ENCODE measurements at regions not wholly inside any gene's neighbourhood (a gene's known extent, or its start where the extent isn't known, plus 50 kb on each side); places are given as distances from the start of the nearest gene placed in this dataset.

DNA sequence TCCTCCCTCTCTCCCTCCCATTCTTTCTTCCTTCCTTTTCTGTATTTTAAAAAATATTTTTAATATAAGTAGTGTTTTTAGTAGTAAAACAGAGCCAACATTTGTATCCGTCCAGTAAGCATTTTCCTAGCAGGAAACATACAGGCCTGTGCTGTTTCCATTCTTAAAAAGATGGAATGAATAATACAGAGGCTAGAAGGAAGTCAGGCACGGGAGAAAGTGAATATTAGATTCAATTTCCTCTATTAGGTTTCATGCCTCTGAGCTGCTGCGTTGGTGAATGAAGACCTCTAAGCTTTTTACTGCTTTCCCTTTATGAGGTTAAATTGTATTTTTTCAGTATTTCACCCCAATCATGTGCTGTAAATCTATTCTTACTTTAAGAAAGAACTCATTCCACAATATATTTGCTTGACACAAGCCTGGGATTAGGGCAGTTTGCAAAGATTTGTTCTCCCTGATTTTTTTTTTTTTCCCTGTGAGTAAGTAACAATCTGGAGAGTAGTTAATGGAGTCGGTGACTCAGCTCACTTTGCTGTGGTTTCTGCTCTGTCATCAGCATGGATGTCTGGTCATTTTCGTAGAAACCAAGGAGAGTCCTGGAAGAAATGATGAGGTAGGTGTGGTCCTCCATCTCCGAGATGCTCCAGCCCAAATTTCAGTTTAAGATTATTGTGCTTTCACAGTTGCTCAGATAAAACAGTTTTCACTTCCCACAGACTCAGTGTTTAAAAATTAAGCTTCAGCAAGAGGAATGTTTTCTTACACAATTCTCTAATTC, 76.1 kb upstream of the PITRM1 start:
- DNase-seq: peak; percentile 22

DNA sequence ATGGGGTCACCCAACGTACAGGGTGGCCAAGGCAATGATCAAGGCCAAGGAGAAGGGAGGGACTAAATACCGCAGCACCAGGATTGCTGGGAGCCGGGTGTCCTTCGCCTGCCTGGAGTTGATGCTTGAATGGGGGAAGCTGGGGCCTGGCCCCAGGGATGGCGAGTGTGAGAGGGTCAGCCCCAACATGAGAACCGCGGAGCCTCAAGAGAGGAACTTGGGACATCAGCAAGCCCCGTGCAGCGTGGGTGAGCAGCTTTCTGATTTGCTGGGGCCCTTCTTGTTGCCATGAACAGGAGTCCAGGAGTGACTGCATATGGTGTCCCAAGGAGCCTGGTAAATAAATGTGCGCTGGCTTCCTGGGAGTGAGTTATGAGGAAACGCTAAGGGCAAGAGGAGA, 72.8 kb upstream of the PITRM1 start:
- no peak for DNase-seq

DNA sequence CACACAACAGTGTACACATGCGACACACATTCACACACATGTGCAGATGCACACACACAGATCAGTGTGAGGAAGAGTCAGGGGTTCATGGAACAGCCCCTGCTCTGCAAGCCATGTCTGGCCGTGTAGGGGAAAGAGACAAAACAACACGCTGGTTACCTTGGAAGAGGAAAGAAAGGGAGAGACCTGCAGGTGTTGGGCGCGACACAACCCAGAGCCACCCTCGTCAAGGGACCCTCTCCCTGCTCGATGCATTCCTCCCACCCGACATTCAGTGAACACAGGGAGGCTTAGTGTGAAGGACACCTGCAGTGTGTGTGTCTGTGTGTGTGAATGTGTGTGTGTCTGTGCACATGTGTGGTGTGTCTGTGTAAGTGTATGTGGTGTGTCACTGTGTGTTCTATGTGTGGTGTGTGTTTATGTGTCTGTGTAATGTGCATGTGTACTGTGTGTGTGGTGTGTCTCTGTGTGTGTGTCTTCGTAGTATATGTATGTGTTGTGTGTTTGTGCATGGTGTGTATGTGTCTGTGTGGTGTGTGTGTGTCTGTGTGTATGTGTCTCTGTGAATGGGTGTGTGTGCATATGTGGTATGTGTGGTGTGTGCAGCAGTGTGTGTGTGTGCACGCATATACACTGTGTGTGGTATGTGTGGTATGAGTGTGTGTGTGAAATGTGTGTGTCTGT, 69.5 kb upstream of the PITRM1 start:
- no peak for DNase-seq

DNA sequence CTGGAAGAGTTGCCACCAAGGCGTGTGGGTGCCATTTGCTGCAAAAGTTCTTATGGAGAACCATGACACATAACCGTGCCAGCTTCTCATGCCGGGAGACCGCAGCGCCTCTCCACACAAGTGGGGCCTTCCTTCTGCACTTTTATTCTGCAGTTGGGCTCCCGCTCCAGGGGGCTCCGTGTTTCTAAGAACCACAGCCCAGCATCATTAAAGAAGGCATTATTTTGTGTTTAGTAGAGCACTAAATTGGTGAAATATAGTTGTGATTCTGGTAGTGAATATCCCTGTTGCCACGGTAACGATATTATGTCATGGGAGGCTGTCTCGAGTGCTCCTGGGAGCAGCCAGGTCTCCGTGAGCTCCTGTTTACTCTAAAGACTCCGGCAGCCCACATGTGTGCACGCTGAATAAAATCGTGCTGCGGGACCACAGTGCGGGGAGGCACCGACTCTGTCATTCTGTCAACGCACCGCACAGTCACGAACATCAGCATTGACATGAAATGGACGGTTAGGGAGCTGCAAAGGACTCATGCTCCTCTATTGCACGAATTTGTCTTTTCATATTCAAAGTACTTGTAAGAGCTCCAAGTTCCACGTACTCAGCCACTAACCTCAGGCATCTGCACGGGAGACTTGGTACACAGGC, 68.8 kb upstream of the PITRM1 start:
- no peak for DNase-seq

DNA sequence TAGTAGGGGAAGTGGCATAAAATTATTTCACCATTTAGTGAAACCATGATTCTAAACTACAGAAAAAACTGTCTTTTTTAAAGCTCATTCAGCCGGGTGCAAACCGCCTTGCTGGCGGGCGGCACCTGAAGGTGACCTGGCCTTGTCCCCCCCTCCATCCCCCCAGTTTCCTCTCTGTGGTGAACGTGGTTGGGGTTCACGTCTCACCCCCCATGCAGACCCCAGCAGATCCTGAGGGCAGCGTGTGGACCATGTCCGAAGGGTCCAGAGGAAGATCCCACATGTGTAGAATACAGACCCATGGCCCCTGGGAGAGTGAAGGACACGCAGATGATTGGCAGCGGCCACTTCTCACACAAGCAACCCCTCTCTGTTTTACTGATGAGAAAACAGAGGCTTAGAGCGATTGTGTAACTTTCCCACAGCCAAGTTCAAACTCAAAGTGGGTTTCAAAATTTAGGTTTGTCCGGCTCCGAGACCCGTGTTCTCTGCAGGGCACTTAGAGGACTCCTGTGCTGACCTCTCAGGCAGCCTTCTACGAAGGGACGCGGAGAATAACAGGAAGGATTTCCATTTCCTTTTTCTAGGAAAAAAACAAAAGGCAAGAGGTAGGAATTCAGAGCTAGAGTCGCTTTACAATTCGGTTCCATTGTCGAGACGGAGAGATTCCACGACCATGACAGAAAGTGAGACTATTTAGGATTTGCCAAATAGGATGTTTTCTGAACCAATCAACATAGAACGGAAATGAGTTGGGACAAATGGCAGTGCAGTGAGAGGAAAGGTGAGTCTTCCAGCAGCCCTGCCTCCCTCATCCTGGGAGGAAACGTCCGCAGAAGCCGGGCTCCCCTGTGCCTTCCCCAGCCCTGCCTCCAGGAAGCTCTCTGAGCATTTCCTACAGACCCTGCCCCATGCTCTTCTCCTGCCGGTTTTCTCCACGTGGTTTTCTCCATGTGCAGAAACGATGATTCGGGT, 67.6 kb upstream of the PITRM1 start:
- DNase-seq: no peak

DNA sequence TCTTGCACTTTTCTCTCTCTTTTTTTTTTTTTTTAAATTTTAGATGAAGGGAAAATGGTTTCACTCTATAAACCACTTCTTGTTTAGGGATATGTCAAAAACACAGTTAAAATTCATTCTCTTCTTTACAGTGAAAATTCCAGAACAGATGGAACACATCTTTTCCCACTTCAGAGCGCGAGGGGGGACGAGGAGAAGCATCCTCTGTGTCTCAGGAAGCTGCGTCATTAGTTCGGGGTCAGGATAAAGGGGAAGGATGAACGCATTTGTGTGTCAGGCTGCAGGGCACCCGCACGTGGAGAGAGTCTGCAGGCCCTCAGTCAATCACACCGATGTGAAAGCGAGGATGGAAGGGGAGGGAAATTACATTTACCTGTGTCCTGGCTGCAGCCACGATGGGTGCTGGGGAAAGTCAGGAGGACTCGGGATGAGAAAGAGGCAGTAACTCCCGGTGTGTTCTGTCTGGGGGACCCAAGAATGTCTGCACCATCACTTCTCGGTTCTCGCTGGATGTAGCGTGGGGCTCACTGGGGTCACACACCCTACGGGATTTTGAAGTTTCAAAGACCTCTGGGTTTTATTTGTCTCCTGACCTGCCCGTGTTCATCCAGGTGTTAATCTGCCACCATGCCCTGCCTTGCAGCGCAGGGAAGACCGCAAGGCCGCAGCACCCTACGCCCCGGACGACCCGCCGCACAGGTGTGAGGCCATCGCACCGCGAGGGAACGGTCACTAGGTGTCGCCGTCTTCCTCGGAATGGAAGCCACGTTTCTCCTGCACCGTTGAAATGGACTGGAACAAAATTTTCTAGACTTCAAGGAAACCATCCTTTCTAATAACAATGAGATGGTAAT, 66.7 kb upstream of the PITRM1 start:
- DNase-seq: peak; percentile 60

DNA sequence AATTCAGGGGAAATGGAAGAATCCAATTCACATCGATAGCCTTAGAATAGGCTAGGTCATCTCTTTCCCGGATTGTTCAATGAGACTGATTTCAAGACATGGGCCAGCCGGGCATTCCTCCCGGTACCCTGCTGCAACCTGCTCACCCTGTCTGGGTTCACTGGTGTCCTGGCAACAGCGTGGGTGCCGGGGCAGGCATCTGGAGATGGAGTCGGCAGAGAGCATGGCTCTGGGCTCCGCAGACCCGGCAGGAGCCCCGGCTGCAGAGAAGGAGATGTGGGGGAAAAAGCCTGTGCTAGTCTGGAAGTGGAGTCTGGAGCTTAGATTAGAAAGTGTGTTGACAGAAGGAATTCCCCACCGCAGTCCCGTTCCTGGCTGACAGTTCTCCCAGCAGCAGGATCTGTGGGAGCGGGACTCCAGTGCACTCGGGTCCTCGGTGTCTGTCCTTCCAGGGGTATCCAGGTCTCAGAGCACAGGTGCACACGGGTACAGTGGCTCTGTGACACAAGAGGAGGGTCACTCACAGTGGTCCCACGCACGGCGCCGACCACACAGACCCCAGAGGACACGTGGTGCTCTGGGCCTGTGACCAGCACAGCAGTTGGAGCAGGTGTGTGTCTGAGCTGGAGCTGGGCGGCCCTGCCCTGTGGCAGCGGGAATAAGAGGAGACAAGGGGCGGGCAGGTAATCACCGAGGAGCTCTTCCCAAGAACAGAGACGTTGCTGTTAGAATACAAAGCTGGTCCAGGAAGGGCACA, 65.7 kb upstream of the PITRM1 start:
- DNase-seq: no peak

DNA sequence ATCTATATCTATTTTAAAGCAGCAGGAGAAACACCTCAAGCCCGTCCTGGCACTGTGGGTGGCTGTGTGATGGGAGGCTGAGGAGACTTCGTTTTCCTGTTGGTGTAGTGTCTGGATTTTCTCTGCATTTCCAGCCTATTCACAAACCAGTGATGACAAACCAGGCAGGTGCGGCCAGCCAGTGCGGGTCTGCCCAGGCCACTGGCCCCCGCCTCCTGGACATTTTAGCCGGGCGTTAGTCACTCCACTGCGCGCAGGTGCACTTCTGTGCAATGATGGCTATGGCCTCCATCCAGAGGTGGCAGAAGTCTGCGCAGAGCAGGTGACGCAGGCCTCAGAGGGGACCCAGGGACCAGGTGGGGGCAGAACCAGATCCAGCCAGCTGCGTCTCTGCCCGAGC, 64.9 kb upstream of the PITRM1 start:
- no peak for DNase-seq

DNA sequence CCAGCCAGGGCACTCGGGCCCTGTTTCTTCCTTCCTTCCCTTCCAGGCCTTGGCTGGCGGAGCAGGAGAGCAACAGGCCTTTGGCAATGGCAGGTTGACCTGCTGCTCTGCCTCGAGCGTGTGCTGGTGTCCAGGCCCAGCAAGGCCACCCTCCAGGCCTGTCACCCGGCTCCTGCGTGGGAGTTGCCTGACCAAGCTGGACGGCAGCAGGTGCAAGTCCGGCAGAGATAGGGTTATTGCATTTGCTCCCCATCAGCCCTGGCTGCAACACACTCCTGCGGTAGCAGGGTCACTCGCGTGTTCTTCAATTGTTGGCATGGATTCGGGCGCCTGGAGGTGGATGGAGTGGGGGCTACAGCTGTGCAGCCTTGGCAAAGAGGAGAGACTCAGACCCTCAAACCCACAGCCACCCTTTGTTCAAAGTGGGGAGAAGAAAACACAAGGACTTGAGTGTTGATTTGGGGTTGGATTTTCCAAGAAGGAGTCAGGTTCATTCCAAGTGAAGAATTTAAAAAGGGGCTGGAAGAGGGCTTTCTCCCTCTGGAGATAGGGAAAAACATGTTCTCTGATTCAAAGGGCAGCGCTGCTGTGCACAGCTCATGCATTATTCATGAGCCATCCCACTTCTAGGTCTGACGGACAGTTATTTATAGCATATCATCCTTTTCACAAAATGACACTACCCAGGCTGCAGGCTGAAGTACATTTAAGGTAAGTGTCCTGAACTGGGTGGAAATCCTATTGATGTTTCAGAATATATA, 64.2 kb upstream of the PITRM1 start:
- DNase-seq: no peak

DNA sequence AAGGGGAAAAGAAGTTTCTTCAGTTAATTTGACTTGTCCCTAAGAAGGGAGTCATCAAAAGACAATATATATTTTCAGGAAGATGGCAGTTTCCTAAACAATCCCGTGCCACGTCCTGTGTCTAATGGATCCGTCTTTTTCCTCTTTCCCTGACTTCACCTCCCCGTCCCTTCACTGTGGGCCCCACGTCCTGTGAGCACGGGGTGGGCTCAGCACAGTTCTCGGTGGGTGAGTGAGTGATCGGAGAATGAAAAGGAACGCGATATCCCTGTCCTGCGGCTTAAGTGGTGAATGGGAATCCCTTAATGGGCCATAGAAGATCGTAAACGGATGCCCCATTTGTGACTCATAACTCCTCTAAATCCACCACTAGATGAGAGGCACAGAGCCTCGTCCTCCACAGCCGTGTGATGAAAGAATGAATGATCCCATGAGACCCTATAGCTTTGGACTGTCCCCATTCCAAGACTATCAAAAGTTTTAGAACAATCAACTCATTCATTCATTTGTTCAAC, 63.5 kb upstream of the PITRM1 start:
- no peak for DNase-seq

DNA sequence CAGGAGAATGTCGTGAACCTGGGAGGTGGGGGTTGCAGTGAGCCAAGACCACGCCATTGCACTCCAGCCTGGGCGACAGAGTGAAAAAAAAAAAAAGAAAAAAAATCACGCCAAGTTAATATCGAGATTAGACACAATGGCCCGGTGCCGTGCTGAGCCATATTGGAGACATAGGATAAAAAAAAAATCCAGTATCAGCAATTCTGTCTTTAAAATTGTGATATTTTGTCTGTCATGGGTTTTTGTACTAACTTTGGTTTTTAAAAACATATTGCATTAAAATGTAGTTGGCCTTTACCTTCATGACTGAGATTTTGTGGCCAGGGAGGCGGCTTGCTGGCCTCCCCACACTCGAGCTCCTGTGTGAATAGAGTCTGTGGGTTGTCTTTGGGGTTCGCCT, 62.8 kb upstream of the PITRM1 start:
- no peak for DNase-seq

DNA sequence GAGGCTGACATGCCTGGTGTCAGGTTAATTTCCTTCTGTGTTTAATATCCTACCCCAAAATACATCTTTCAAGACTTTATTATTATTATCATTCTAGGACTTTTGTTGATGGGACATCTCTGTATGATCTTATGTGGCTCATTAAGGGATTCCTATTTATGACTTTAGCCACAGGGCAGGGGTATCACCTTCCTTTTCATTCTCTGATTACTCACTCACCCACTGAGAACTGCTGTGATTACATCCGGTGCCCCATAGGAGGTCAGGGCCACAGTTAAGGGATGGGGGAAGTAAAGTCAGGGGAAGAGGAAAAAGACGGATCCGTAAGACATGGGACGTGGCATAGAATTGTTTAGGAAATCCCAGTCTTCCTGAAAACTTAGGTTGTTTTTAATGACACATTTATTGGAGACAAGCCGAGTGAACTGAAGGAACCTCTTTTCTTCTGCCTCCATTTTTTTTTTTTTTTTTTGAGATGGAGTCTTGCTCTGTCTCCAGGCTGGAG, 61.0 kb upstream of the PITRM1 start:
- no peak for DNase-seq

DNA sequence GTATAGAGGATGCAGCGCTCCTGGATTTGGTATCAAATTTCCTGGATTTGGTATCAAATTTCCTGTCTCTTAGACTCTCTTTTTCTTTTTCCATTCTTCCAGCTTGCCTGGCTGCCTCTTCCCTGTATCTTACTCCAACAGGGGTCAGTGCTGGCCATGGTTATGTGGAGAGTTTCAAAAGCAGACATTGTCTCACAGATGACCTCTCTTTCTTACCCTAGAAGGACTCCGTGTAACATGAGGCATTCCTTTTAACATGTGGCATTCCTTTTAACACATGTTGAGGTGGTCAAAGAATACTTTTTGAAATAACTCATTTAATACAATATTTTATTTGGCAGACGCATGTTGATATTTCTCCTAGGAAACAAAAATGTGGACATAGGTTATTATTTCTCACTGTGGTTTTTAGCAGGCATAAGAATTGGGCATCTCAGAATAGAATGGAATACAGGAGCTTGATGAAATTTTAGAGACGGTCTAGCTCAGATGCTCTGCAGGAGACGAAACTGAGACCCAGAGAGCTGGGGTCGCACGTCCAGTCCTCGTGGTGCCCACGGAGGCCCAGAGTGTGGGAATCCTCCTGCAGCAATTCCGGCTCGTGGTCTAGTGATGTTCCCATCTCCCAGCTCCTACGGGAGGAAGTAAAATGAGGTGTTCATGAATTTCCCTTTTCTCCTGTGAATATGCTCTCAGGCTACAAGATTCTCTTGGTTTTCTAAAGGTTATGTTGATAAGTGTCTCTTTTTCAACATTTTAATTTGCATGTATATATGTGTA, 59.6 kb upstream of the PITRM1 start:
- DNase-seq: no peak

DNA sequence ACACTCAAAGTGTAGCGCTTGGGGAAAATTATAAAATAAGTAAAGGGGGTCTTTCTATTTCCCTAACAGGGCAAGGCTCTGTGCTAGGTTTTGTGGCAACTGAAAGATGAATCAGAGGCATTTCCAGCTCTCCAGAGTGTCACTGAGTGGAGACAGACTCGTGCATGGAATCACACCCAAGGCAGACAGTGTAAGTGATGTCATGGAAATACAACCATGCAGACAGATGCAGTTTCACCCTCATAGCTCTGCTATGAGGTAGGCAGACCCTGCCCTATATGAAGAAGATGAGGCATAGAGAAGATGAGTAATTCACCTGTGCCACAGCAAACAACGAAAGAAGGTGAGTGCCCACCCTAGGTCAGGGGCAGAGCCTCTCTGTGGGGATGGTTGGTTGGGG, 57.2 kb upstream of the PITRM1 start:
- no peak for DNase-seq

DNA sequence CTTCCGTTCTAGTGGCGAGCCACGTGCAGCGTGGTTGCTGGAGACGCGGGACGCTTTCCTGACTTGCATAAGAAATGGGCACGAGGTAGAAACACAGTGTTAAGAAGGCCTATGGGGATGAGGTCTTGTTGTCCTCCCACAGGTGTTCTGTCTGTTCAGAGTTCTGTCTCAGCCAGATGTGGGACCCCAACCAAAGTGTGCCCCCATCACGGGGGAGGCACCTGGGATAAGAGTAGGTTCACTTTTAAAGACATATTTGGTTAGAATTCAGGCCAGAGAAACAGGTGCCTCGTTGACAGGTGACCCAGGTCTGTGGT, 56.0 kb upstream of the PITRM1 start:
- no peak for DNase-seq

DNA sequence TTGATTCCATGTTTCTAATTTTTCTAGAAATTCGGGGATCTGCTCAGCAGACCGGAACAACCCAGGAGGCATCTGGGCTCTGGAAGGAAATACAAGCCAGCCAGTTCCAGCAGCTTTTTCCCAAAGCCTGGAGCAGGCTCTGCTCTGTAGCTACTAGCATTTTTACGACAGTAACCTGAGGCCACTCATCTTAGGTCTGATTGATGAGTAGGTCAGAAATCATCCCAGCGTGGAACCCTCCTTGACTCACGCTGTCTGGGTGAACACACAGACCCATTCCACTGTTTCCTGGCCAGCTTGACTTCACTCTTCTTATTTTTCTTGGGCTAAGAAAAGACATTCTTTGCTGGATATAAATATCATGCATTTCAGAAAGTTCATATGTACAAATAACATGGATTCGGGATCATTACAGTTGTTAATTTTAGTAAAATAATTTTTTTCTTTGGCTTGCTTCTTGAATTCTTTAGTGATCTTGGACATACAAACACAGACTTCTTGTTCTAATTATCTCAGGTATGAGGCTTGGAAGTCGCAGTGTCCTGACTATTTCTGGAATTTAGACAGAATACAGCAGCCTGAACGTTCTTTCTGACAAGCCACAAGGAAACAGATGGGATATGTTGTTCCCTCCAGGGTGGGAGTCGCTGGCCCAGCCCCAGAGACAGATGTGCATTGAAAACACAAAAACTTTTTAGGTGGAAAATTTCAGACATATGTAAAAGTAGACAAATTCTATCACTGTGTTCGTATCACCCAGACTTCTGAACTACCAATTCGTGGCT, 54.6 kb upstream of the PITRM1 start:
- no peak for DNase-seq

DNA sequence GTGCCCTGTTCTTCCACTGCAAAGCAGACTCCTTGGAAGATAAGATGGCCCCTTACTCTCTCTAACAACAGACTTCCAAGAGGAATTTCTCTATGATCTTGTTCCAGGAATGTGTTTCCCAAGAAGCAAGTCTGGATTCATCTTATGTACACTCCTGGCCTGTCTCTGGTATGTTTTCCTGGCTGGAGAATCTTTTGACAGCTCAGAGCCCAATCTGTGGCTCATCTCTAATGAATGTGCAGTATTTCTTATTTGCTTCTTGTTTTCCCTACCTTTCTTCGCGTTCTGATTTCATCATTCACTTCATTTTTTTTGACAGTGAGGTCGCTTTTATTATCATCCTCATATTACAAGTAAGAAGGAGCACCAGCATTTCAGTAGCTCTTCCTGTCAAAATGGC, 53.0 kb upstream of the PITRM1 start:
- DNase-seq: no peak

DNA sequence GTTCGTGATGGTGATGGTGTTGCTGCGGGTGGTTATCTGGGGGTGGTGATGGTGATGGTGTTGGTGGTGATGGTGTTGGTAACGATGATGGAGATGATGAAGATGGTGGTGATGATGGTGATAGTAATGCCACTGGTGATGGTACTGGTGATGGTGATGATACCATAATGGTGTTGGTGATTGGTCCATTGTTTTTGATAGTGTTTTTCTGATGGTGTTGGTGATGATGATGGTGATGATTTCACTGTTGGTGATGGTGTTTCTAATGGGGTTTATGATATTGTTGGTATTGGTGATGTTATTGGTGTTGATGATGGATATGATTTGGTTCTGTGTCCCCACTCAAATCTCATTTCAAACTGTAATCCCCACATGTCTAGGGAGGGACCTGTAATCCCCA, 51.7 kb upstream of the PITRM1 start:
- no peak for DNase-seq

DNA sequence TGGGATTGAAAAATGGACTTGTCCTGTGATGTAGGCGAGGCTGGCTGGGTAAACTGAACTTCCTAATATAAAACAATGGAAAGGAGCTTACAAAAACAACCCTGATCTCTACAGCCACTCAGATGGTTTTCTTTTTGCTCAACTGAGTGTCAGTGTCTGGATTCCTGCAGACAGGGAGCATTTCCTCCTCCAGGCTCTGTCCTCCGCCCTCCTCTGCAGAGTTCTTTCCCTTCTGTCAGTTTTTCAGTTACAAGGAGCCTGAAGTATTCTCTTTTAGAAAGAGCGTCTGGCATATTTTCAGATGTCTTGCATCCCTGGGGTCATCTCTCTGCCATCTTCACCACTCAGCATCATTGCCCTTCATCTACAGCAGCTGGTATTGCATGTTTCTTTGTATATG, 50.0 kb upstream of the PITRM1 start:
- DNase-seq: no peak
